ENCODE measurements at regions not wholly inside any gene's neighbourhood (a gene's known extent, or its start where the extent isn't known, plus 50 kb on each side); places are given as distances from the start of the nearest gene placed in this dataset.
"Not testable (repeated sequence)": the region's sequence is repeated elsewhere in the genome, so short reads cannot be mapped to it uniquely, and the experiment has no call there.

GRCh38 chr1:166488327-166488726 is 321.5 kb upstream of the FAM78B start:
- DNase-seq (ENCODE audit: low read depth in 2 of 3, low spot score in 2 of 3) = no peak

GRCh38 chr1:166489356-166489669 is 322.5 kb upstream of the FAM78B start:
- no peak for DNase-seq (ENCODE audit: low read depth in 2 of 3, low spot score in 2 of 3)

GRCh38 chr1:166489670-166490436 is 323.1 kb upstream of the FAM78B start:
- DNase-seq (ENCODE audit: low read depth in 2 of 3, low spot score in 2 of 3) = peak; percentile 11 to 25 (median 12)

- no peak for DNase-seq (ENCODE audit: low read depth in 2 of 3, low spot score in 2 of 3)
Measured at GRCh38 chr1:166490437-166490991, 323.7 kb upstream of the FAM78B start.

GRCh38 chr1:166493765-166494164 is 327.0 kb upstream of the FAM78B start:
- DNase-seq (ENCODE audit: low read depth in 2 of 3, low spot score in 2 of 3) = not testable (repeated sequence)

- DNase-seq (ENCODE audit: low read depth in 2 of 3, low spot score in 2 of 3) = no peak
Measured at GRCh38 chr1:166507347-166507746, 331.9 kb upstream of the POGK start.

GRCh38 chr1:166511761-166512160 is 327.5 kb upstream of the POGK start:
- DNase-seq (ENCODE audit: low read depth in 2 of 3, low spot score in 2 of 3) = no peak

- DNase-seq (ENCODE audit: low read depth in 2 of 3, low spot score in 2 of 3) = no peak
Measured at GRCh38 chr1:166514067-166514466, 325.2 kb upstream of the POGK start.

- DNase-seq (ENCODE audit: low read depth in 2 of 3, low spot score in 2 of 3) = no peak
Measured at GRCh38 chr1:166527752-166528151, 311.5 kb upstream of the POGK start.

GRCh38 chr1:166538646-166539045 is 300.6 kb upstream of the POGK start:
- DNase-seq (ENCODE audit: low read depth in 2 of 3, low spot score in 2 of 3) = no peak

- no peak for DNase-seq (ENCODE audit: low read depth in 2 of 3, low spot score in 2 of 3)
Measured at GRCh38 chr1:166544036-166544435, 295.2 kb upstream of the POGK start.

- DNase-seq (ENCODE audit: low read depth in 2 of 3, low spot score in 2 of 3) = no peak
Measured at GRCh38 chr1:166544561-166544960, 294.7 kb upstream of the POGK start.

GRCh38 chr1:166552706-166553105 is 286.6 kb upstream of the POGK start:
- no peak for DNase-seq (ENCODE audit: low read depth in 2 of 3, low spot score in 2 of 3)

- DNase-seq (ENCODE audit: low read depth in 2 of 3, low spot score in 2 of 3) = no peak
Measured at GRCh38 chr1:166570954-166571353, 268.3 kb upstream of the POGK start.

GRCh38 chr1:166573199-166573598 is 266.1 kb upstream of the POGK start:
- DNase-seq (ENCODE audit: low read depth in 2 of 3, low spot score in 2 of 3) = no peak

- DNase-seq (ENCODE audit: low read depth in 2 of 3, low spot score in 2 of 3) = no peak
Measured at GRCh38 chr1:166579557-166580501, 259.4 kb upstream of the POGK start.

- DNase-seq (ENCODE audit: low read depth in 2 of 3, low spot score in 2 of 3) = no peak
Measured at GRCh38 chr1:166588741-166589140, 250.5 kb upstream of the POGK start.

- no peak for DNase-seq (ENCODE audit: low read depth in 2 of 3, low spot score in 2 of 3)
Measured at GRCh38 chr1:166590161-166590560, 249.1 kb upstream of the POGK start.

GRCh38 chr1:166594646-166595045 is 244.6 kb upstream of the POGK start:
- DNase-seq (ENCODE audit: low read depth in 2 of 3, low spot score in 2 of 3) = no peak

- DNase-seq (ENCODE audit: low read depth in 2 of 3, low spot score in 2 of 3) = no peak
Measured at GRCh38 chr1:166597516-166597915, 241.8 kb upstream of the POGK start.

GRCh38 chr1:166600574-166600973 is 238.7 kb upstream of the POGK start:
- no peak for DNase-seq (ENCODE audit: low read depth in 2 of 3, low spot score in 2 of 3)

GRCh38 chr1:166601650-166602278 is 237.5 kb upstream of the POGK start:
- DNase-seq (ENCODE audit: low read depth in 2 of 3, low spot score in 2 of 3) = no peak

Data from activated CD8-positive, alpha-beta memory T cell treated with anti-CD3 and anti-CD28 coated beads for 48 hours (primary cell).